ENCODE measurements at regions not wholly inside any gene's neighbourhood (a gene's known extent, or its start where the extent isn't known, plus 50 kb on each side); places are given as distances from the start of the nearest gene placed in this dataset.
A peak's percentile ranks its signal among the peaks of the same experiment; 100 is the strongest.

- H3K9me3 ChIP-seq (ENCODE audit: control insufficient read depth, insufficient read depth, low read depth, low read length), result no peaks in the 10 kb centered on the region
- TF ChIP-seq EGR2 (tag by site-specific recombination; IDR thresholded peaks at IDR 0.05; ENCODE audit: low read depth) (no peak), ZNF423 (tag by site-specific recombination; IDR thresholded peaks at IDR 0.05) (no peak), ZNF76 (tag by site-specific recombination; IDR thresholded peaks at IDR 0.05; ENCODE audit: borderline replicate concordance, low read depth) (no peak), ZNF521 (tag by site-specific recombination; IDR thresholded peaks at IDR 0.05) (no peak), ZNF585B (tag by site-specific recombination; IDR thresholded peaks at IDR 0.05) (no peak), ZNF571 (tag by site-specific recombination; IDR thresholded peaks at IDR 0.05) (no peak), MZF1 (tag by site-specific recombination; IDR thresholded peaks at IDR 0.05; ENCODE audit: borderline replicate concordance) (no peak), ZBTB44 (tag by site-specific recombination; IDR thresholded peaks at IDR 0.05) (no peak), ELK4 (IDR thresholded peaks at IDR 0.05; ENCODE audit: borderline replicate concordance, low read depth, low read length) (no peak), ZNF558 (tag by site-specific recombination; IDR thresholded peaks at IDR 0.05) (no peak), WT1 (tag by site-specific recombination; IDR thresholded peaks at IDR 0.05) (no peak), ZNF223 (tag by site-specific recombination; IDR thresholded peaks at IDR 0.05) (no peak), ZIC2 (tag by site-specific recombination; IDR thresholded peaks at IDR 0.05) (no peak), GLIS1 (tag by site-specific recombination; IDR thresholded peaks at IDR 0.05) (no peak), ZNF19 (tag by site-specific recombination; IDR thresholded peaks at IDR 0.05; ENCODE audit: low read depth) (no peak), ZNF544 (tag by site-specific recombination; IDR thresholded peaks at IDR 0.05) (no peak)
- TF ChIP-seq, protein P1, sequence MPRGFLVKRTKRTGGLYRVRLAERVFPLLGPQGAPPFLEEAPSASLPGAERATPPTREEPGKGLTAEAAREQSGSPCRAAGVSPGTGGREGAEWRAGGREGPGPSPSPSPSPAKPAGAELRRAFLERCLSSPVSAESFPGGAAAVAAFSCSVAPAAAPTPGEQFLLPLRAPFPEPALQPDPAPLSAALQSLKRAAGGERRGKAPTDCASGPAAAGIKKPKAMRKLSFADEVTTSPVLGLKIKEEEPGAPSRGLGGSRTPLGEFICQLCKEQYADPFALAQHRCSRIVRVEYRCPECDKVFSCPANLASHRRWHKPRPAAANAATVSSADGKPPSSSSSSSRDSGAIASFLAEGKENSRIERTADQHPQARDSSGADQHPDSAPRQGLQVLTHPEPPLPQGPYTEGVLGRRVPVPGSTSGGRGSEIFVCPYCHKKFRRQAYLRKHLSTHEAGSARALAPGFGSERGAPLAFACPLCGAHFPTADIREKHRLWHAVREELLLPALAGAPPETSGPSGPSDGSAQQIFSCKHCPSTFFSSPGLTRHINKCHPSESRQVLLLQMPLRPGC (tag by site-specific recombination; IDR thresholded peaks at IDR 0.05), result no peak
- H3K4me1 ChIP-seq (ENCODE audit: control insufficient read depth, insufficient read depth, low read length), result no peaks in the 10 kb centered on the region
- no peak overlapping the region for H3K4me3 ChIP-seq (ENCODE audit: low read depth, low read length)
- POLR2A ChIA-PET, result no interaction called here
- H3K36me3 ChIP-seq (ENCODE audit: control insufficient read depth in 2 of 2, insufficient read depth in 1 of 2, low read length in 2 of 2), result no peaks in the 10 kb centered on the region
- CTCF ChIA-PET, result no interaction called here
- H3K27ac ChIP-seq (ENCODE audit: extremely low read depth, low read depth, low read length), result no peak overlapping the region
Measured at GRCh38 chr16:8188841-8189240, 401.5 kb downstream of the TMEM114 start.

- ChIA-PET CTCF (no interaction called here), POLR2A (no interaction called here)
- Histone ChIP-seq H3K36me3 (ENCODE audit: control insufficient read depth in 2 of 2, insufficient read depth in 1 of 2, low read length in 2 of 2) (no peaks in the 10 kb centered on the region), H3K4me3 (ENCODE audit: low read depth, low read length) (no peak overlapping the region), H3K9me3 (ENCODE audit: control insufficient read depth, insufficient read depth, low read depth, low read length) (no peaks in the 10 kb centered on the region), H3K27ac (ENCODE audit: extremely low read depth, low read depth, low read length) (no peak overlapping the region), H3K4me1 (ENCODE audit: control insufficient read depth, insufficient read depth, low read length) (no peaks in the 10 kb centered on the region)
- TF ChIP-seq PRDM4 (tag by site-specific recombination; IDR thresholded peaks at IDR 0.05), result no peak
- peak; percentile 46; the same call in 1 of the 2 replicates for TF ChIP-seq ZNF366 (tag by site-specific recombination; conservative IDR thresholded peaks at IDR 0.05)
Measured at GRCh38 chr16:8187782-8188372, 402.4 kb downstream of the TMEM114 start.
